Keratinocyte (primary cell): ENCODE measurements at regions not wholly inside any gene's neighbourhood (a gene's known extent, or its start where the extent isn't known, plus 50 kb on each side); places are given as distances from the start of the nearest gene placed in this dataset.

Experiments used
- DNase-seq: peaks from one replicate; pipeline ENCODE4 v3.0.0-alpha.2; 2011; ENCODE audit warnings: low read depth, missing footprints, low spot score
- FAIRE-seq: peaks from 2 replicates; lab custom pipeline; 2011; peaks lifted over from hg19 to GRCh38; lab: Jason Lieb, UNC
- H2AFZ ChIP-seq: 2 replicates; pipeline ENCODE4 v1.6.0; 2012; ENCODE audit warnings: low read length, control low read depth, inconsistent platforms; ENCODE audit not compliant: control insufficient read depth
- H3K27ac ChIP-seq: 2 replicates; pipeline ENCODE4 v1.5.1; 2011; ENCODE audit warnings: low read length; ENCODE audit not compliant: control insufficient read depth, insufficient read depth
- H3K27me3 ChIP-seq: 3 replicates; pipeline ENCODE4 v1.6.0; 2011; ENCODE audit warnings: low read length; ENCODE audit not compliant: control insufficient read depth, insufficient read depth; ENCODE audit errors: extremely low read depth
- H3K36me3 ChIP-seq, 2 experiments: 2 replicates in 1 of 2; 3 replicates in 1 of 2; pipeline ENCODE4 v1.5.1; 2011; ENCODE audit warnings: low read length in 2 of 2, mild to moderate bottlenecking in 1 of 2; ENCODE audit not compliant: control insufficient read depth in 2 of 2, insufficient read depth in 2 of 2; ENCODE audit errors: extremely low read depth in 1 of 2
- H3K4me1 ChIP-seq: 3 replicates; pipeline ENCODE4 v1.5.1; 2011; ENCODE audit warnings: low read length; ENCODE audit not compliant: control insufficient read depth, insufficient read depth; ENCODE audit errors: extremely low read depth
- H3K4me2 ChIP-seq: 3 replicates; pipeline ENCODE4 v1.6.0; 2011; ENCODE audit warnings: low read depth, low read length; ENCODE audit not compliant: control insufficient read depth, insufficient read depth; ENCODE audit errors: extremely low read depth
- H3K4me3 ChIP-seq, 3 experiments: fragments of 200-600 bp in 1 of 3; sonication (generic) in 1 of 3; 2 replicates in 2 of 3; 3 replicates in 1 of 3; pipeline ENCODE4 v1.5.1; 2011 to 2016; ENCODE audit warnings: low read length in 3 of 3, mild to moderate bottlenecking in 3 of 3, control low read depth in 2 of 3, inconsistent platforms in 1 of 3, low read depth in 1 of 3, mixed read lengths in 1 of 3, mixed run types in 1 of 3, moderate library complexity in 1 of 3; ENCODE audit not compliant: control insufficient read depth in 2 of 3, insufficient read depth in 2 of 3; ENCODE audit errors: extremely low read depth in 1 of 3
- H3K79me2 ChIP-seq: 2 replicates; pipeline ENCODE4 v1.6.0; 2012; ENCODE audit warnings: low read length; ENCODE audit not compliant: control insufficient read depth, insufficient read depth
- H3K9ac ChIP-seq: 3 replicates; pipeline ENCODE4 v1.6.0; 2011; ENCODE audit warnings: low read length; ENCODE audit not compliant: control insufficient read depth, insufficient read depth; ENCODE audit errors: extremely low read depth
- H3K9me1 ChIP-seq: 3 replicates; pipeline ENCODE4 v1.6.0; 2011; ENCODE audit warnings: low read length; ENCODE audit not compliant: control insufficient read depth, insufficient read depth; ENCODE audit errors: extremely low read depth
- H3K9me3 ChIP-seq: 2 replicates; pipeline ENCODE4 v1.5.1; 2012; ENCODE audit warnings: low read depth, low read length; ENCODE audit not compliant: control insufficient read depth
- H4K20me1 ChIP-seq: 3 replicates; pipeline ENCODE4 v1.6.0; 2011; ENCODE audit warnings: low read length; ENCODE audit not compliant: control insufficient read depth, insufficient read depth; ENCODE audit errors: extremely low read depth
- CTCF ChIP-seq, 3 experiments: IDR thresholded peaks in 1 of 3; conservative IDR thresholded peaks in 1 of 3; optimal IDR thresholded peaks in 1 of 3; 2 replicates in 2 of 3; 3 replicates in 1 of 3; pipeline versions ENCODE3 to v1.5.1; 2011; ENCODE audit warnings: low read length in 3 of 3, mild to moderate bottlenecking in 3 of 3, moderate library complexity in 2 of 3, control low read depth in 1 of 3, inconsistent platforms in 1 of 3; ENCODE audit not compliant: insufficient read depth in 2 of 3; ENCODE audit errors: extremely low read depth in 1 of 3
- EZH2 ChIP-seq: IDR thresholded peaks from one replicate; pipeline ENCODE4 v1.6.1; 2012; ENCODE audit warnings: inconsistent platforms, mild to moderate bottlenecking, low read length, moderate library complexity
- dilution Hi-C: fragments of 300-500 bp; cut with MboI; formaldehyde crosslinking; loops from one replicate; pipeline ENCODE4 v1.7.0; 2020; ENCODE audit warnings: low sequenced_read_pairs; ENCODE audit not compliant: extremely low pct_ligation_motif_present

- no peak overlapping the region for H3K4me2 ChIP-seq
- H3K27ac ChIP-seq: no peak overlapping the region
- no peak overlapping the region for H3K4me3 ChIP-seq
- dilution Hi-C loops: no loop called here
- H3K36me3 ChIP-seq: no peaks in the 10 kb centered on the region
- no peak for DNase-seq
- H3K9me3 ChIP-seq: no peaks in the 10 kb centered on the region
- TF ChIP-seq CTCF (optimal IDR thresholded peaks at IDR 0.05 in 1 of 3, IDR thresholded peaks at IDR 0.05 in 1 of 3, conservative IDR thresholded peaks at IDR 0.05 in 1 of 3; ENCODE audit: extremely low read depth in 1 of 3, insufficient read depth in 2 of 3, low read length in 3 of 3): no peak
- TF ChIP-seq EZH2: no peak
- no peak overlapping the region for H2AFZ ChIP-seq
- H3K9me1 ChIP-seq: no peaks in the 10 kb centered on the region
- H4K20me1 ChIP-seq: no peaks in the 10 kb centered on the region
- H3K27me3 ChIP-seq: no peaks in the 10 kb centered on the region
- no peaks in the 10 kb centered on the region for H3K4me1 ChIP-seq
- no peak overlapping the region for H3K9ac ChIP-seq
- H3K79me2 ChIP-seq: no peaks in the 10 kb centered on the region
- FAIRE-seq: no peak
Observed at GRCh38 chr21:16832791-16833190, 680.1 kb upstream of the CXADR start.

- Histone ChIP-seq H3K27me3 (no peaks in the 10 kb centered on the region), H3K4me1 (no peaks in the 10 kb centered on the region), H3K36me3 (no peaks in the 10 kb centered on the region), H3K9ac (no peak overlapping the region), H3K27ac (no peak overlapping the region), H3K4me3 (no peak overlapping the region), H3K9me1 (no peaks in the 10 kb centered on the region), H2AFZ (no peak overlapping the region), H4K20me1 (no peaks in the 10 kb centered on the region), H3K79me2 (no peaks in the 10 kb centered on the region), H3K4me2 (no peak overlapping the region), H3K9me3 (no peaks in the 10 kb centered on the region)
- TF ChIP-seq EZH2: no peak
- no peak for TF ChIP-seq CTCF (optimal IDR thresholded peaks at IDR 0.05 in 1 of 3, IDR thresholded peaks at IDR 0.05 in 1 of 3, conservative IDR thresholded peaks at IDR 0.05 in 1 of 3; ENCODE audit: extremely low read depth in 1 of 3, insufficient read depth in 2 of 3, low read length in 3 of 3)
- dilution Hi-C loops: no loop called here
- FAIRE-seq (no peak), DNase-seq (no peak)
Observed at GRCh38 chr21:16834791-16835190, 678.1 kb upstream of the CXADR start.
